PC-9 (cell line): ENCODE measurements at regions not wholly inside any gene's neighbourhood (a gene's known extent, or its start where the extent isn't known, plus 50 kb on each side); places are given as distances from the start of the nearest gene placed in this dataset.

Experiments used
- BruUV-seq: library from RNA; stranded (reverse); fragments of 400-500 nt; replicated peaks from 2 replicates; lab custom pipeline; 2021; lab: Mats Ljungman, UMichigan
- CTCF ChIA-PET: fragments of 300-600 bp; sonication (Branson Sonifier 250); formaldehyde crosslinking; loops from one replicate; lab custom pipeline; 2022; ENCODE audit warnings: antibody characterized with exemption; lab: Charles Lee
- POLR2A ChIA-PET: fragments of 300-600 bp; sonication (Branson Sonifier 250); formaldehyde crosslinking; loops from one replicate; lab custom pipeline; 2022; ENCODE audit warnings: antibody characterized with exemption; ENCODE audit not compliant: unreplicated experiment; lab: Charles Lee
- DNase-seq, 2 experiments: peaks; one replicate each; pipeline versions ENCODE4 v3.0.0 to v3.0.0-alpha.2; 2015 to 2022; ENCODE audit warnings: mixed read lengths in 1 of 2
- H2AFZ ChIP-seq: fragments of 200-600 bp; sonication (generic); 2 replicates; pipeline ENCODE4 v1.8.1; 2017; ENCODE audit warnings: antibody characterized with exemption
- H3F3A ChIP-seq: fragments of 200-600 bp; sonication (generic); 2 replicates; pipeline ENCODE4 v1.8.1; 2017; ENCODE audit warnings: antibody characterized with exemption, mild to moderate bottlenecking, low read depth; ENCODE audit not compliant: insufficient read depth
- H3K27ac ChIP-seq: fragments of 200-600 bp; sonication (generic); 2 replicates; pipeline ENCODE4 v1.6.1; 2016; ENCODE audit warnings: mixed run types
- H3K27me3 ChIP-seq: fragments of 200-600 bp; sonication (generic); 2 replicates; pipeline ENCODE4 v1.6.1; 2016; ENCODE audit warnings: low read depth, mixed run types; ENCODE audit not compliant: insufficient read depth
- H3K36me3 ChIP-seq: fragments of 200-600 bp; sonication (generic); 2 replicates; pipeline ENCODE4 v1.6.1; 2016; ENCODE audit warnings: low read depth, mixed run types
- H3K4me1 ChIP-seq: fragments of 200-600 bp; sonication (generic); replicated peaks from 2 replicates; pipeline ENCODE4 v1.6.1; 2016; ENCODE audit warnings: mixed run types; ENCODE audit not compliant: insufficient read depth
- H3K4me2 ChIP-seq: fragments of 200-600 bp; sonication (generic); 2 replicates; pipeline ENCODE4 v1.6.1; 2017; ENCODE audit warnings: mixed run types
- H3K4me3 ChIP-seq: fragments of 200-600 bp; sonication (generic); 2 replicates; pipeline ENCODE4 v1.6.1; 2016; ENCODE audit warnings: mixed run types
- H3K79me2 ChIP-seq: fragments of 200-600 bp; sonication (generic); 2 replicates; pipeline ENCODE4 v1.6.1; 2017; ENCODE audit warnings: low read depth, mixed run types
- H3K9me2 ChIP-seq: fragments of 200-600 bp; sonication (generic); 2 replicates; pipeline ENCODE4 v1.8.1; 2017; ENCODE audit warnings: mild to moderate bottlenecking; ENCODE audit not compliant: insufficient read depth
- H3K9me3 ChIP-seq: fragments of 200-600 bp; sonication (generic); 2 replicates; pipeline ENCODE4 v1.8.1; 2016; ENCODE audit warnings: low read depth; ENCODE audit not compliant: insufficient read depth
- H4K20me1 ChIP-seq: fragments of 200-600 bp; sonication (generic); 2 replicates; pipeline ENCODE4 v1.8.1; 2017; ENCODE audit not compliant: insufficient read depth
- EZH2 ChIP-seq: fragments of 200-600 bp; sonication (generic); IDR thresholded peaks from 2 replicates; pipeline ENCODE4 v1.8.0; 2017; ENCODE audit warnings: antibody characterized with exemption, low read depth
- intact Hi-C: fragments of 100-400 bp; cut with micrococcal nuclease; formaldehyde crosslinking; loops from one replicate; pipeline ENCODE4 v1.10.0; 2022; ENCODE audit not compliant: unreplicated experiment
- TF ChIP-seq, protein P1 (sequence below): fragments of 200-600 bp; sonication (generic); conservative IDR thresholded peaks from 2 replicates; pipeline ENCODE4 v1.6.1; 2017; ENCODE audit warnings: mixed run types, antibody characterized with exemption, mild to moderate bottlenecking, moderate library complexity

DNA sequence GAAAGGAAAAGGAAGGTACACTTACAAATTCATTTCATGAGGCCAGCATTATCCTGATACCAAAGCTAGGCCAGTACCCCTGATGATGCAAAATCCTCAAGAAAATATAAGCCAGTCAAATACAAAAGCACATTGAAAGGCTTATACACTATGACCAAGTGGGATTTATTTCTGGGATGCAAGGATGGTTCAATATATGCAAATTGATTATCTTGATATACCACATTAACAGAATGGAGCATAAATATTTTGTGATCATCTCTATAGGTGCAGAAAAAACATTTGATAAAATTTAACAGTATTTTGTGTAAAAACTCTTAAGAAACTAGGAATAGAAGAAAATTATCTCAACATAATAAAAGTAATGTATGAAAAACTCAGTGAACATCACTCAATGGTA is 97.0 kb upstream of the BCAT1 start:
- no peaks in the 10 kb centered on the region for H3K79me2 ChIP-seq
- no peak for DNase-seq
- CTCF ChIA-PET, result no interaction called here
- H3K9me3 ChIP-seq, result no peaks in the 10 kb centered on the region
- H3K27me3 ChIP-seq, result 0 out of 2 replicates have a peak, but pooled peaks cover 8% of the 10 kb centered on the region
- H3K4me1 ChIP-seq, result no peaks in the 10 kb centered on the region
- H3F3A ChIP-seq, result no peaks in the 10 kb centered on the region
- no peaks in the 10 kb centered on the region for H4K20me1 ChIP-seq
- TF ChIP-seq EZH2, result no peak
- TF ChIP-seq, protein P1, sequence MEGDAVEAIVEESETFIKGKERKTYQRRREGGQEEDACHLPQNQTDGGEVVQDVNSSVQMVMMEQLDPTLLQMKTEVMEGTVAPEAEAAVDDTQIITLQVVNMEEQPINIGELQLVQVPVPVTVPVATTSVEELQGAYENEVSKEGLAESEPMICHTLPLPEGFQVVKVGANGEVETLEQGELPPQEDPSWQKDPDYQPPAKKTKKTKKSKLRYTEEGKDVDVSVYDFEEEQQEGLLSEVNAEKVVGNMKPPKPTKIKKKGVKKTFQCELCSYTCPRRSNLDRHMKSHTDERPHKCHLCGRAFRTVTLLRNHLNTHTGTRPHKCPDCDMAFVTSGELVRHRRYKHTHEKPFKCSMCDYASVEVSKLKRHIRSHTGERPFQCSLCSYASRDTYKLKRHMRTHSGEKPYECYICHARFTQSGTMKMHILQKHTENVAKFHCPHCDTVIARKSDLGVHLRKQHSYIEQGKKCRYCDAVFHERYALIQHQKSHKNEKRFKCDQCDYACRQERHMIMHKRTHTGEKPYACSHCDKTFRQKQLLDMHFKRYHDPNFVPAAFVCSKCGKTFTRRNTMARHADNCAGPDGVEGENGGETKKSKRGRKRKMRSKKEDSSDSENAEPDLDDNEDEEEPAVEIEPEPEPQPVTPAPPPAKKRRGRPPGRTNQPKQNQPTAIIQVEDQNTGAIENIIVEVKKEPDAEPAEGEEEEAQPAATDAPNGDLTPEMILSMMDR, result no peak
- POLR2A ChIA-PET, result no interaction called here
- intact Hi-C loops, result no loop called here
- H2AFZ ChIP-seq, result no peak overlapping the region
- no peak overlapping the region for H3K27ac ChIP-seq
- no TSS peak for BruUV-seq
- no peaks in the 10 kb centered on the region for H3K9me2 ChIP-seq
- no peaks in the 10 kb centered on the region for H3K36me3 ChIP-seq
- H3K4me3 ChIP-seq, result no peak overlapping the region
- no peak overlapping the region for H3K4me2 ChIP-seq

DNA sequence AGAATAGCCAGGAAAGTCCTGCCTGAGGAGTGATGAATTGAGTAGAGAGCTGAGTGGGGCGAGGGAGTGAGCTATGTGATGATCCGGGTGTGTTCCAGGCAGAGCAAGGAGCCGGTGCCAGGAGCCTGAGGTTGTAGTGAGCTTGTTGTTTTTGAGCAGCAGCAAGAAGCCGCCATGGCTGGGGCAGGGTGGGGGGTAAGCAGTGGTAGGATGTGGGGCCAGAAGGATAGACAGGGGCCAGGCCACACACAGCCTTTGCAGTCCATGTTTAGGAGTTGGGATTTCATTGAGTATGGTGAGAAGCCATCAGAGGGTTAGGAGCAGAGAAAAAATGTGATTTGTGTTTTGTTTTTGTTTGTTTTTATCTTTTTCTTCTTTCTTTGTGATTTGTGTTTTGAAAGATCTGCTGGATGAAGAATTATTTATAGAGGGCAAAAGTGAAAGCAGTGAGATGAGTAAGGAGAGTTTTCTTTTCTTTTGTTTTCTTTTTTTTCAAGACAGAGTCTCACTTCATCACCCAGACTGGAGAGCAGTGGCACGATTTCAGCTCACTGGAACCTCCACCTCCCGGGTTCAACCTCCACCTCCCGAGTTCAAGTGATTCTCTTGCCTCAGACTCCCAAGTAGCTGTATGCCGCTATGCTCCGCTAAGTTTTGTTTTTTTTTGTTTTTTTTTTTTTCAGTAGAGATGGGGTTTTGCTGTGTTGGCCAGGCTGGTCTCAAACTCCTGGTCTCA is 92.3 kb upstream of the BCAT1 start:
- Histone ChIP-seq H3K9me2 (no peaks in the 10 kb centered on the region), H3K36me3 (no peaks in the 10 kb centered on the region), H3K4me3 (no peak overlapping the region), H2AFZ (peak overlapping the region; percentile 5; the same call in 1 of the 2 replicates), H3K4me1 (no peaks in the 10 kb centered on the region), H3K9me3 (no peaks in the 10 kb centered on the region), H3K27me3 (no peaks in the 10 kb centered on the region), H4K20me1 (no peaks in the 10 kb centered on the region), H3K79me2 (no peaks in the 10 kb centered on the region), H3K4me2 (no peak overlapping the region), H3K27ac (no peak overlapping the region), H3F3A (no peaks in the 10 kb centered on the region)
- ChIA-PET CTCF (no interaction called here), POLR2A (no interaction called here)
- DNase-seq, result no peak
- TF ChIP-seq, protein P1, result no peak
- TF ChIP-seq EZH2, result no peak
- no TSS peak for BruUV-seq
- intact Hi-C loops, result no loop called here

DNA sequence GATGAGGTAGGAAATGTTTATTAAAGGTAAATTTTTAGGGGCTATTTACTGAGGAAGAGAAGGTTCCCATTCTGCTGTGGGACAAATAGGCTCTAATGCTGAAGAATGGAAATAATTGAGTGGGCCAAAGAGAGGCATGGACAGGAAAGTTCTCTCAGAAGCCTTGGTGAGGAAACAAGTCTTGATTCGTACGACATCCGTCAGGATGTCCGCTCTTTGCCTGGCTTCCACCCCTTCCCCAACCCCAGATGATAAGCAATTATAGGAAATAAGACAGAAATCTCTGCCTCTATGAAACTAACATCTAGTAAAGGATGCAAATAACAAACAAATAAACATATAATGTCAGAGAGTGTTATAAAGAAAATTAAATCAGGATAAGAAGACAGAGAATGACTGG is 91.7 kb upstream of the BCAT1 start:
- DNase-seq, result no peak
- Histone ChIP-seq H3K4me2 (no peak overlapping the region), H4K20me1 (no peaks in the 10 kb centered on the region), H3K9me2 (no peaks in the 10 kb centered on the region), H3K27ac (no peak overlapping the region), H3K79me2 (no peaks in the 10 kb centered on the region), H2AFZ (no peak overlapping the region), H3K4me1 (no peaks in the 10 kb centered on the region), H3K9me3 (no peaks in the 10 kb centered on the region), H3K4me3 (no peak overlapping the region), H3F3A (no peaks in the 10 kb centered on the region), H3K27me3 (no peaks in the 10 kb centered on the region), H3K36me3 (no peaks in the 10 kb centered on the region)
- ChIA-PET POLR2A (no interaction called here), CTCF (no interaction called here)
- TF ChIP-seq, protein P1, result no peak
- no TSS peak for BruUV-seq
- intact Hi-C loops, result no loop called here
